ENCODE measurements at regions not wholly inside any gene's neighbourhood (a gene's known extent, or its start where the extent isn't known, plus 50 kb on each side); places are given as distances from the start of the nearest gene placed in this dataset.
"Not testable (repeated sequence)": the region's sequence is repeated elsewhere in the genome, so short reads cannot be mapped to it uniquely, and the experiment has no call there.

GRCh38 chr4:38298868-38299713 lies 338.9 kb downstream of the PTTG2 start:
- Histone ChIP-seq H3K9me3 (peaks cover 11 to 16% of the 10 kb centered on the region in 2 donors), H3K4me3 (no peak overlapping the region), H3K36me3 (no peaks in the 10 kb centered on the region), H3K27me3 (no peaks in the 10 kb centered on the region), H3K27ac (no peak overlapping the region), H3K4me1 (no peaks in the 10 kb centered on the region)
- no peak for DNase-seq (ENCODE audit: low spot score in 2 of 2)
- intact Hi-C loops (cut with DNase I), result no loop called here
- no peak for TF ChIP-seq CTCF (IDR thresholded peaks at IDR 0.05)

GRCh38 chr4:38302910-38303309 lies 342.7 kb downstream of the PTTG2 start:
- no peak for DNase-seq (ENCODE audit: low spot score in 2 of 2)
- intact Hi-C loops (cut with DNase I), result no loop called here

GRCh38 chr4:38304460-38304859 lies 344.3 kb downstream of the PTTG2 start:
- H3K9me3 ChIP-seq; DNase-seq (ENCODE audit: low spot score in 2 of 2); H3K27ac ChIP-seq; H3K36me3 ChIP-seq; H3K4me1 ChIP-seq; H3K27me3 ChIP-seq; intact Hi-C loops (cut with DNase I); H3K4me3 ChIP-seq: not testable (repeated sequence)

More at GRCh38 chr4:38302910-38303309, 342.7 kb downstream of the PTTG2 start:
- no peaks in the 10 kb centered on the region for H3K36me3 ChIP-seq
- H3K4me1 ChIP-seq, result no peaks in the 10 kb centered on the region
- peaks cover 11 to 14% of the 10 kb centered on the region in 2 donors for H3K9me3 ChIP-seq
- TF ChIP-seq CTCF (IDR thresholded peaks at IDR 0.05), result no peak
- H3K27ac ChIP-seq, result no peak overlapping the region
- no peak overlapping the region for H3K4me3 ChIP-seq
- no peaks in the 10 kb centered on the region for H3K27me3 ChIP-seq

- no peak for DNase-seq (ENCODE audit: low spot score in 2 of 2)
- no peaks in the 10 kb centered on the region for H3K36me3 ChIP-seq
- TF ChIP-seq CTCF (IDR thresholded peaks at IDR 0.05), result no peak
- H3K4me3 ChIP-seq, result no peak overlapping the region
- no peaks in the 10 kb centered on the region for H3K9me3 ChIP-seq
- intact Hi-C loops (cut with DNase I), result no loop called here
- H3K27me3 ChIP-seq, result no peaks in the 10 kb centered on the region
- no peaks in the 10 kb centered on the region for H3K4me1 ChIP-seq
- H3K27ac ChIP-seq, result no peak overlapping the region
Measured at GRCh38 chr4:38306482-38307071, 346.4 kb downstream of the PTTG2 start.

GRCh38 chr4:38308728-38309311 lies 348.6 kb downstream of the PTTG2 start:
- H3K27me3 ChIP-seq, result no peaks in the 10 kb centered on the region
- intact Hi-C loops (cut with DNase I), result no loop called here
- no peak overlapping the region for H3K27ac ChIP-seq
- no peak for DNase-seq (ENCODE audit: low spot score in 2 of 2)
- H3K9me3 ChIP-seq, result no peaks in the 10 kb centered on the region
- H3K36me3 ChIP-seq, result no peaks in the 10 kb centered on the region
- H3K4me1 ChIP-seq, result no peaks in the 10 kb centered on the region
- H3K4me3 ChIP-seq, result no peak overlapping the region
- no peak for TF ChIP-seq CTCF (IDR thresholded peaks at IDR 0.05)

- H3K27me3 ChIP-seq, result no peaks in the 10 kb centered on the region
- TF ChIP-seq CTCF (IDR thresholded peaks at IDR 0.05), result no peak
- H3K27ac ChIP-seq, result no peak overlapping the region
- DNase-seq (ENCODE audit: low spot score in 2 of 2), result no peak
- H3K9me3 ChIP-seq, result no peaks in the 10 kb centered on the region
- H3K4me1 ChIP-seq, result no peaks in the 10 kb centered on the region
- H3K4me3 ChIP-seq, result no peak overlapping the region
- intact Hi-C loops (cut with DNase I), result no loop called here
- no peaks in the 10 kb centered on the region for H3K36me3 ChIP-seq
Measured at GRCh38 chr4:38309471-38309870, 349.3 kb downstream of the PTTG2 start.

Data from ascending aorta (tissue), 2 donors.